IMR-90 (cell line): ENCODE measurements at regions not wholly inside any gene's neighbourhood (a gene's known extent, or its start where the extent isn't known, plus 50 kb on each side); places are given as distances from the start of the nearest gene placed in this dataset.

Experiments used
- ATAC-seq: fragments of 200-7000 bp; cut with Tn5 transposase; 2 replicates; pipeline ENCODE4 v1.9.1; 2020; ENCODE audit warnings: low read depth, mild to moderate bottlenecking, moderate library complexity
- BruUV-seq: library from RNA; stranded (reverse); fragments of 400-500 nt; replicated peaks from 2 replicates; lab custom pipeline; 2021; lab: Mats Ljungman, UMichigan
- CTCF ChIA-PET: fragments of 300-600 bp; formaldehyde crosslinking; extraction: SDS; loops from one replicate; lab custom pipeline; 2021; ENCODE audit warnings: antibody characterized with exemption; lab: Yijun Ruan, JAX
- POLR2A ChIA-PET: fragments of 300-600 bp; sonication (Branson Sonifier 250); formaldehyde crosslinking; loops from one replicate; lab custom pipeline; 2022; ENCODE audit warnings: antibody characterized with exemption; ENCODE audit not compliant: unreplicated experiment; lab: Charles Lee
- DNase-seq: peaks from one replicate; pipeline ENCODE4 v3.0.0; 2013
- H2AFZ ChIP-seq: replicated peaks from 2 replicates; pipeline ENCODE3; 2013; ENCODE audit warnings: low read length, mild to moderate bottlenecking; ENCODE audit not compliant: poor library complexity
- H2AK5ac ChIP-seq: 2 replicates; pipeline ENCODE4 v1.6.1; 2013; ENCODE audit warnings: low read depth, low read length, inconsistent platforms
- H2AK9ac ChIP-seq: replicated peaks from 2 replicates; pipeline ENCODE3; 2013; ENCODE audit warnings: mild to moderate bottlenecking, low read depth, low read length, moderate library complexity; ENCODE audit not compliant: poor library complexity
- H2BK120ac ChIP-seq: 2 replicates; pipeline ENCODE4 v1.6.1; 2013; ENCODE audit warnings: low read depth, low read length, inconsistent platforms
- H2BK15ac ChIP-seq: 3 replicates; pipeline ENCODE4 v1.6.1; 2013; ENCODE audit warnings: low read depth, low read length, inconsistent platforms
- H2BK20ac ChIP-seq: 2 replicates; pipeline ENCODE4 v1.6.1; 2013; ENCODE audit warnings: low read depth, mild to moderate bottlenecking, inconsistent platforms, low read length, moderate library complexity
- H2BK5ac ChIP-seq: 2 replicates; pipeline ENCODE4 v1.6.1; 2013; ENCODE audit warnings: mild to moderate bottlenecking, low read depth, low read length, inconsistent platforms; ENCODE audit not compliant: poor library complexity, severe bottlenecking
- H3K14ac ChIP-seq: replicated peaks from 2 replicates; pipeline ENCODE4 v1.6.1; 2013; ENCODE audit warnings: low read depth, low read length, inconsistent platforms
- H3K18ac ChIP-seq: 2 replicates; pipeline ENCODE4 v1.6.1; 2013; ENCODE audit warnings: low read depth, low read length, control low read depth
- H3K23ac ChIP-seq: 2 replicates; pipeline ENCODE4 v1.6.1; 2013; ENCODE audit warnings: low read depth, low read length, inconsistent platforms
- H3K27ac ChIP-seq: 2 replicates; pipeline ENCODE4 v1.5.1; 2013; ENCODE audit warnings: mild to moderate bottlenecking, control low read depth, low read length; ENCODE audit not compliant: insufficient read depth
- H3K27me3 ChIP-seq: 2 replicates; pipeline ENCODE4 v1.6.1; 2013; ENCODE audit warnings: low read length; ENCODE audit not compliant: control insufficient read depth, insufficient read depth
- H3K36me3 ChIP-seq: 2 replicates; pipeline ENCODE4 v1.6.1; 2013; ENCODE audit warnings: low read length, mixed read lengths; ENCODE audit not compliant: control insufficient read depth, insufficient read depth
- H3K4ac ChIP-seq: 2 replicates; pipeline ENCODE4 v1.6.1; 2013; ENCODE audit warnings: low read depth, low read length, inconsistent platforms
- H3K4me1 ChIP-seq: 2 replicates; pipeline ENCODE4 v1.6.1; 2013; ENCODE audit warnings: low read length, mixed read lengths; ENCODE audit not compliant: control insufficient read depth, insufficient read depth
- H3K4me2 ChIP-seq: 2 replicates; pipeline ENCODE4 v1.6.1; 2013; ENCODE audit warnings: low read depth, mild to moderate bottlenecking, control low read depth, low read length, moderate library complexity
- H3K4me3 ChIP-seq: 2 replicates; pipeline ENCODE4 v1.5.1; 2013; ENCODE audit warnings: low read depth, mild to moderate bottlenecking, control low read depth, low read length, moderate library complexity; ENCODE audit not compliant: insufficient read depth
- H3K56ac ChIP-seq: 2 replicates; pipeline ENCODE4 v1.6.1; 2013; ENCODE audit warnings: low read length, inconsistent platforms; ENCODE audit not compliant: insufficient read depth; ENCODE audit errors: extremely low read depth
- H3K79me1 ChIP-seq, 2 experiments: 2 replicates each; pipeline ENCODE4 v1.6.1; 2013; ENCODE audit warnings: low read length in 2 of 2, inconsistent platforms in 1 of 2, low read depth in 1 of 2
- H3K9ac ChIP-seq: 2 replicates; pipeline ENCODE4 v1.6.1; 2013; ENCODE audit warnings: low read depth, low read length, control low read depth
- H3K9me1 ChIP-seq: 2 replicates; pipeline ENCODE4 v1.6.1; 2013; ENCODE audit warnings: low read length, inconsistent platforms; ENCODE audit not compliant: insufficient read depth
- H3K9me3 ChIP-seq: 2 replicates; pipeline ENCODE4 v1.6.1; 2013; ENCODE audit warnings: low read length; ENCODE audit not compliant: control insufficient read depth, insufficient read depth
- H4K20me1 ChIP-seq: 2 replicates; pipeline ENCODE4 v1.6.1; 2013; ENCODE audit warnings: low read length, inconsistent platforms; ENCODE audit not compliant: insufficient read depth
- H4K5ac ChIP-seq: 2 replicates; pipeline ENCODE4 v1.6.1; 2013; ENCODE audit warnings: mild to moderate bottlenecking, low read depth, low read length, control low read depth
- H4K8ac ChIP-seq, 2 experiments: 2 replicates each; pipeline ENCODE4 v1.6.1; 2013; ENCODE audit warnings: low read depth in 2 of 2, low read length in 2 of 2, control low read depth in 1 of 2, inconsistent platforms in 1 of 2
- H4K91ac ChIP-seq: 2 replicates; pipeline ENCODE4 v1.6.1; 2013; ENCODE audit warnings: low read depth, low read length, inconsistent platforms; ENCODE audit not compliant: insufficient read depth
- BHLHE40 ChIP-seq: fragments of 150-350 bp; IDR thresholded peaks from 2 replicates; pipeline ENCODE4 v1.6.1; 2016; ENCODE audit warnings: mild to moderate bottlenecking, low read depth, low read length
- CEBPB ChIP-seq: IDR thresholded peaks from 2 replicates; pipeline ENCODE4 v1.6.1; 2012; ENCODE audit warnings: low read depth, low read length, improper control_type of control experiment
- CHD1 ChIP-seq: IDR thresholded peaks from 2 replicates; pipeline ENCODE4 v1.6.1; 2012; ENCODE audit warnings: low read depth, low read length, improper control_type of control experiment
- CTCF ChIP-seq: conservative IDR thresholded peaks from 2 replicates; pipeline ENCODE4 v1.5.1; 2012; ENCODE audit warnings: mild to moderate bottlenecking, low read depth, low read length, improper control_type of control experiment
- ELK1 ChIP-seq: fragments of 150-350 bp; IDR thresholded peaks from 2 replicates; pipeline ENCODE4 v1.6.1; 2016; ENCODE audit warnings: low read depth, mild to moderate bottlenecking, low read length, moderate library complexity, borderline replicate concordance
- FOS ChIP-seq: fragments of 150-350 bp; IDR thresholded peaks from 2 replicates; pipeline ENCODE4 v1.6.1; 2016; ENCODE audit warnings: low read depth, low read length
- MAFK ChIP-seq: IDR thresholded peaks from 2 replicates; pipeline ENCODE4 v1.6.1; 2012; ENCODE audit warnings: low read depth, low read length, improper control_type of control experiment
- MAZ ChIP-seq: IDR thresholded peaks from 2 replicates; pipeline ENCODE4 v1.6.1; 2012; ENCODE audit warnings: low read depth, mild to moderate bottlenecking, low read length, improper control_type of control experiment, moderate library complexity, borderline replicate concordance
- MXI1 ChIP-seq: IDR thresholded peaks from 2 replicates; pipeline ENCODE4 v1.6.1; 2012; ENCODE audit warnings: low read depth, mild to moderate bottlenecking, low read length, moderate library complexity, borderline replicate concordance
- NFE2L2 ChIP-seq: fragments of 150-350 bp; IDR thresholded peaks from 2 replicates; pipeline ENCODE4 v1.6.1; 2016; ENCODE audit warnings: low read depth, mild to moderate bottlenecking, low read length
- POLR2A ChIP-seq: IDR thresholded peaks from 2 replicates; pipeline ENCODE4 v1.6.1; 2012; ENCODE audit warnings: mild to moderate bottlenecking, low read depth, low read length
- RAD21 ChIP-seq: IDR thresholded peaks from 2 replicates; pipeline ENCODE4 v1.6.1; 2012; ENCODE audit warnings: low read length, improper control_type of control experiment
- RCOR1 ChIP-seq: IDR thresholded peaks from 2 replicates; pipeline ENCODE4 v1.6.1; 2012; ENCODE audit warnings: mild to moderate bottlenecking, low read length, improper control_type of control experiment; ENCODE audit not compliant: insufficient replicate concordance
- RFX5 ChIP-seq: IDR thresholded peaks from 2 replicates; pipeline ENCODE4 v1.8.0; 2012; ENCODE audit warnings: low read depth, mild to moderate bottlenecking, low read length, moderate library complexity
- SMC3 ChIP-seq: fragments of 150-350 bp; IDR thresholded peaks from 2 replicates; pipeline ENCODE4 v1.6.1; 2016; ENCODE audit warnings: low read depth, mild to moderate bottlenecking, antibody characterized with exemption, low read length, moderate library complexity
- WGBS, 2 experiments: methylation state at CpG; one replicate each; pipeline versions ENCODE4 v1.1.5 to v1.1.7; 2013; ENCODE audit warnings: missing lambda C conversion rate in 2 of 2; ENCODE audit not compliant: insufficient read length in 1 of 2; ENCODE audit errors: extremely low coverage in 2 of 2; 5-methylcytosine and 5-hydroxymethylcytosine counted together
- dilution Hi-C: fragments of 300-500 bp; cut with HindIII; formaldehyde crosslinking; loops from one replicate; pipeline ENCODE4 v1.14.3; 2018; ENCODE audit warnings: low sequenced_read_pairs; ENCODE audit not compliant: unreplicated experiment
- in situ Hi-C: fragments of 300-500 bp; cut with MboI; formaldehyde crosslinking; loops from 3 replicates; pipeline ENCODE4 v1.14.3; 2019; ENCODE audit warnings: low sequenced_read_pairs, inconsistent platforms, mixed read lengths
- intact Hi-C: fragments of 100-400 bp; cut with micrococcal nuclease; formaldehyde crosslinking; loops from 2 replicates; pipeline ENCODE4 v1.10.0; 2022
- TF ChIP-seq, protein P1 (sequence below): fragments of 150-350 bp; IDR thresholded peaks from 2 replicates; pipeline ENCODE4 v1.6.1; 2017; ENCODE audit warnings: mild to moderate bottlenecking, antibody characterized with exemption, low read length, low read depth

DNA sequence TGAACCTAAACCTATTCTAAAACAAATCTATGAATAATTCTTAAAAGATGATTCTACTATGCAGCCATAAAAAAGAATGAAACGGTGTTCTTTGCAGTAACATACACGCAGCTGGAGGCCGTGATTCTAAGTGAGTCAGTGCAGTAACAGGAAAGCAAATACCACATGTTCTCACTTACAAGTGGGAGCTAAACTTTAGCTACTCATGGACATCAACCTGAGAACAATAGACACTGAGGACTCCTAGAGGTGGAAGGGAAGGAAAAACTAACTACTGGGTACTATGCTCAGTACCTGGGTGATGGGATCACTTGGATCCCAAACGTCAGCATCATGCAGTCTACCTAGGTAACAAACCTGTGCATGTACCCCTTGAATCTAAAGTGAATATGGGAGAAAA, 575.0 kb upstream of the MGMT start:
- H2BK20ac ChIP-seq = no peak overlapping the region
- no peak overlapping the region for H2AFZ ChIP-seq
- H3K9ac ChIP-seq = no peak overlapping the region
- TF ChIP-seq POLR2A (no peak), CEBPB (no peak), RFX5 (no peak), RCOR1 (no peak), FOS (no peak), ELK1 (no peak), NFE2L2 (no peak), MXI1 (no peak), CHD1 (no peak), CTCF (no peak), SMC3 (no peak), MAFK (no peak), RAD21 (no peak), BHLHE40 (no peak), MAZ (no peak)
- TF ChIP-seq, protein P1, sequence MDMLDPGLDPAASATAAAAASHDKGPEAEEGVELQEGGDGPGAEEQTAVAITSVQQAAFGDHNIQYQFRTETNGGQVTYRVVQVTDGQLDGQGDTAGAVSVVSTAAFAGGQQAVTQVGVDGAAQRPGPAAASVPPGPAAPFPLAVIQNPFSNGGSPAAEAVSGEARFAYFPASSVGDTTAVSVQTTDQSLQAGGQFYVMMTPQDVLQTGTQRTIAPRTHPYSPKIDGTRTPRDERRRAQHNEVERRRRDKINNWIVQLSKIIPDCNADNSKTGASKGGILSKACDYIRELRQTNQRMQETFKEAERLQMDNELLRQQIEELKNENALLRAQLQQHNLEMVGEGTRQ = no peak
- H3K36me3 ChIP-seq = no peaks in the 10 kb centered on the region
- POLR2A ChIA-PET = no interaction called here
- H3K56ac ChIP-seq = no peak overlapping the region
- H4K8ac ChIP-seq = no peak overlapping the region
- H3K9me3 ChIP-seq = peaks cover 16% of the 10 kb centered on the region
- no peak overlapping the region for H3K18ac ChIP-seq
- no peak overlapping the region for H3K23ac ChIP-seq
- no peaks in the 10 kb centered on the region for H3K4me1 ChIP-seq
- H2BK120ac ChIP-seq = no peak overlapping the region
- no peak overlapping the region for H2BK5ac ChIP-seq
- no peaks in the 10 kb centered on the region for H3K27me3 ChIP-seq
- H2BK15ac ChIP-seq = no peak overlapping the region
- intact Hi-C loops (no loop called here), in situ Hi-C loops (no loop called here), dilution Hi-C loops (no loop called here)
- CTCF ChIA-PET = no interaction called here
- H4K20me1 ChIP-seq = no peaks in the 10 kb centered on the region
- H4K5ac ChIP-seq = no peak overlapping the region
- no peak overlapping the region for H3K4me2 ChIP-seq
- no peak overlapping the region for H3K14ac ChIP-seq
- H3K4ac ChIP-seq = no peak overlapping the region
- no peak overlapping the region for H3K27ac ChIP-seq
- ATAC-seq (no peak), DNase-seq (no peak)
- no peaks in the 10 kb centered on the region for H3K9me1 ChIP-seq
- no peak overlapping the region for H4K91ac ChIP-seq
- no peak overlapping the region for H2AK5ac ChIP-seq
- no peak overlapping the region for H2AK9ac ChIP-seq
- no peaks in the 10 kb centered on the region for H3K79me1 ChIP-seq
- no TSS peak for BruUV-seq
- no peak overlapping the region for H3K4me3 ChIP-seq
- no CpG with 5 or more reads among the region's 4 CpGs for WGBS, 2 experiments
